NK-92 treated with Interleukin-12 subunit alpha and Interleukin-12 subunit beta, amount 100 ng/mL, for 24 hours (cell line): ENCODE measurements at regions not wholly inside any gene's neighbourhood (a gene's known extent, or its start where the extent isn't known, plus 50 kb on each side); places are given as distances from the start of the nearest gene placed in this dataset.
"Not testable (repeated sequence)": the region's sequence is repeated elsewhere in the genome, so short reads cannot be mapped to it uniquely, and the experiment has no call there.

Experiments used
- DNase-seq: peaks from one replicate; lab custom pipeline; 2025; lab: John Stamatoyannopoulos, UW

- DNase-seq = no peak
These were observed 111.5 kb downstream of the NPY start for GRCh38 chr7:24395512-24395911.

GRCh38 chr7:24396387-24396786, 112.4 kb downstream of the NPY start:
- DNase-seq = not testable (repeated sequence)

- DNase-seq = no peak
These were observed 117.9 kb downstream of the NPY start for GRCh38 chr7:24401628-24402593.

GRCh38 chr7:24402655-24403054, 118.7 kb downstream of the NPY start:
- no peak for DNase-seq

GRCh38 chr7:24403557-24403956, 119.6 kb downstream of the NPY start:
- no peak for DNase-seq

GRCh38 chr7:24404315-24404714, 120.3 kb downstream of the NPY start:
- no peak for DNase-seq

- no peak for DNase-seq
These were observed 121.0 kb downstream of the NPY start for GRCh38 chr7:24405002-24405401.

GRCh38 chr7:24406053-24406788, 122.2 kb downstream of the NPY start:
- no peak for DNase-seq

- no peak for DNase-seq
These were observed 122.9 kb downstream of the NPY start for GRCh38 chr7:24406789-24407299.

- DNase-seq = no peak
These were observed 124.0 kb downstream of the NPY start for GRCh38 chr7:24407965-24408364.

- no peak for DNase-seq
These were observed 124.9 kb downstream of the NPY start for GRCh38 chr7:24408798-24409430.

GRCh38 chr7:24409431-24410024, 125.5 kb downstream of the NPY start:
- DNase-seq = no peak

- no peak for DNase-seq
These were observed 127.2 kb downstream of the NPY start for GRCh38 chr7:24411226-24411625.

GRCh38 chr7:24417526-24418120, 133.6 kb downstream of the NPY start:
- DNase-seq = no peak

GRCh38 chr7:24419077-24419476, 135.1 kb downstream of the NPY start:
- DNase-seq = no peak

GRCh38 chr7:24419511-24419910, 135.5 kb downstream of the NPY start:
- DNase-seq = no peak

GRCh38 chr7:24422441-24423010, 138.5 kb downstream of the NPY start:
- no peak for DNase-seq

GRCh38 chr7:24425664-24426063, 141.7 kb downstream of the NPY start:
- no peak for DNase-seq

GRCh38 chr7:24427048-24427447, 143.1 kb downstream of the NPY start:
- no peak for DNase-seq

GRCh38 chr7:24428676-24429075, 144.6 kb upstream of the PALS2 start:
- DNase-seq = no peak

- DNase-seq = no peak
These were observed 140.6 kb upstream of the PALS2 start for GRCh38 chr7:24432677-24433076.
